Glutamatergic neuron (in vitro differentiated cells): ENCODE measurements at regions not wholly inside any gene's neighbourhood (a gene's known extent, or its start where the extent isn't known, plus 50 kb on each side); places are given as distances from the start of the nearest gene placed in this dataset.

Experiments
- DNase-seq: peaks from one replicate; pipeline ENCODE4 v3.0.0; 2022
- H3K27ac Mint-ChIP-seq: one replicate; pipeline ENCODE4 v1.8.0; 2020; ENCODE audit warnings: mild to moderate bottlenecking, mixed read lengths, inconsistent platforms; ENCODE audit not compliant: unreplicated experiment
- H3K27me3 Mint-ChIP-seq: one replicate; pipeline ENCODE4 v1.8.0; 2020; ENCODE audit warnings: mild to moderate bottlenecking, moderate library complexity, mixed read lengths, inconsistent platforms; ENCODE audit not compliant: unreplicated experiment
- H3K36me3 Mint-ChIP-seq: one replicate; pipeline ENCODE4 v1.8.0; 2020; ENCODE audit warnings: mild to moderate bottlenecking, mixed read lengths, inconsistent platforms; ENCODE audit not compliant: unreplicated experiment
- H3K4me1 Mint-ChIP-seq: one replicate; pipeline ENCODE4 v1.8.0; 2020; ENCODE audit warnings: mild to moderate bottlenecking, low read depth, mixed read lengths, inconsistent platforms; ENCODE audit not compliant: unreplicated experiment
- H3K4me3 Mint-ChIP-seq: one replicate; pipeline ENCODE4 v1.8.0; 2020; ENCODE audit warnings: mild to moderate bottlenecking, mixed read lengths, inconsistent platforms; ENCODE audit not compliant: unreplicated experiment
- H3K9me3 Mint-ChIP-seq: one replicate; pipeline ENCODE4 v1.8.0; 2020; ENCODE audit warnings: mild to moderate bottlenecking, moderate library complexity, mixed read lengths, inconsistent platforms; ENCODE audit not compliant: unreplicated experiment
- CTCF ChIP-seq: fragments of 200-600 bp; sonication (generic); IDR thresholded peaks from one replicate; pipeline ENCODE4 v1.5.0; 2021; ENCODE audit not compliant: partially characterized antibody, unreplicated experiment

- Mint-ChIP-seq H3K27me3 (peaks cover 3% of the 10 kb centered on the region), H3K9me3 (no peaks in the 10 kb centered on the region), H3K36me3 (no peaks in the 10 kb centered on the region), H3K4me1 (peaks cover 2% of the 10 kb centered on the region), H3K27ac (no peak overlapping the region), H3K4me3 (no peak overlapping the region)
- no peak for TF ChIP-seq CTCF
- DNase-seq = no peak
Observed at GRCh38 chr5:87877023-87877422, 391.6 kb downstream of the TMEM161B start.

- Mint-ChIP-seq H3K4me3 (no peak overlapping the region), H3K9me3 (no peaks in the 10 kb centered on the region), H3K27me3 (peaks cover 3% of the 10 kb centered on the region), H3K4me1 (peaks cover 2% of the 10 kb centered on the region), H3K36me3 (no peaks in the 10 kb centered on the region), H3K27ac (no peak overlapping the region)
- TF ChIP-seq CTCF = no peak
- DNase-seq = no peak
Observed at GRCh38 chr5:87876616-87877015, 392.0 kb downstream of the TMEM161B start.

- no peak for DNase-seq
- peaks cover 2% of the 10 kb centered on the region for H3K4me1 Mint-ChIP-seq
- H3K27ac Mint-ChIP-seq = no peak overlapping the region
- H3K4me3 Mint-ChIP-seq = no peak overlapping the region
- no peaks in the 10 kb centered on the region for H3K36me3 Mint-ChIP-seq
- no peaks in the 10 kb centered on the region for H3K9me3 Mint-ChIP-seq
- H3K27me3 Mint-ChIP-seq = peaks cover 3% of the 10 kb centered on the region
- TF ChIP-seq CTCF = no peak
Observed at GRCh38 chr5:87872986-87873385, 395.7 kb downstream of the TMEM161B start.

- Mint-ChIP-seq H3K27ac (no peak overlapping the region), H3K4me3 (no peak overlapping the region), H3K4me1 (peaks cover 2% of the 10 kb centered on the region), H3K27me3 (peaks cover 3% of the 10 kb centered on the region), H3K9me3 (no peaks in the 10 kb centered on the region), H3K36me3 (no peaks in the 10 kb centered on the region)
- no peak for DNase-seq
- TF ChIP-seq CTCF = no peak
Observed at GRCh38 chr5:87868792-87869191, 399.9 kb downstream of the TMEM161B start.

GRCh38 chr5:87867281-87867680, 401.4 kb downstream of the TMEM161B start:
- H3K27me3 Mint-ChIP-seq = no peaks in the 10 kb centered on the region
- H3K27ac Mint-ChIP-seq = no peak overlapping the region
- no peak for TF ChIP-seq CTCF
- H3K36me3 Mint-ChIP-seq = no peaks in the 10 kb centered on the region
- no peaks in the 10 kb centered on the region for H3K4me1 Mint-ChIP-seq
- no peak overlapping the region for H3K4me3 Mint-ChIP-seq
- H3K9me3 Mint-ChIP-seq = no peaks in the 10 kb centered on the region
- DNase-seq = no peak
